NCI-H146 treated with DMSO at 0.1 percent for 48 hours (cell line): ENCODE measurements at regions not wholly inside any gene's neighbourhood (a gene's known extent, or its start where the extent isn't known, plus 50 kb on each side); places are given as distances from the start of the nearest gene placed in this dataset.

Experiments
- DNase-seq: peaks from one replicate; lab custom pipeline; 2025; ENCODE audit not compliant: unreplicated experiment; lab: John Stamatoyannopoulos, UW

GRCh38 chr17:413706-414380 is 61.2 kb upstream of the RPH3AL start:
- DNase-seq: no peak

- no peak for DNase-seq
These were observed 60.4 kb upstream of the RPH3AL start for GRCh38 chr17:413016-413350.

GRCh38 chr17:412211-413015 is 59.8 kb upstream of the RPH3AL start:
- peak; percentile 4 for DNase-seq

- DNase-seq: no peak
These were observed 59.0 kb upstream of the RPH3AL start for GRCh38 chr17:411421-412120.

- no peak for DNase-seq
These were observed 58.2 kb upstream of the RPH3AL start for GRCh38 chr17:410543-411401.

GRCh38 chr17:409848-410542 is 57.4 kb upstream of the RPH3AL start:
- DNase-seq: peak; percentile 98

GRCh38 chr17:409308-409847 is 56.8 kb upstream of the RPH3AL start:
- no peak for DNase-seq

GRCh38 chr17:404703-405102 is 52.1 kb upstream of the RPH3AL start:
- no peak for DNase-seq
